GM12891 (cell line): ENCODE measurements at regions not wholly inside any gene's neighbourhood (a gene's known extent, or its start where the extent isn't known, plus 50 kb on each side); places are given as distances from the start of the nearest gene placed in this dataset.

Experiments used
- DNase-seq: peaks from one replicate; pipeline ENCODE4 v3.0.0; 2011; ENCODE audit warnings: low spot score; ENCODE audit not compliant: insufficient read length
- FAIRE-seq: peaks from 2 replicates; lab custom pipeline; 2011; peaks lifted over from hg19 to GRCh38; lab: Jason Lieb, UNC
- PAX5 ChIP-seq: IDR thresholded peaks from 2 replicates; pipeline ENCODE4 v1.6.1; 2011; ENCODE audit warnings: low read length, moderate library complexity, mild to moderate bottlenecking; ENCODE audit not compliant: insufficient read depth, severe bottlenecking
- POLR2A ChIP-seq: IDR thresholded peaks from 2 replicates; pipeline ENCODE4 v1.6.1; 2011; ENCODE audit warnings: low read depth, low read length, control low read depth
- POLR2AphosphoS5 ChIP-seq: IDR thresholded peaks from 2 replicates; pipeline ENCODE4 v1.6.1; 2011; ENCODE audit warnings: low read depth, low read length, control low read depth
- POU2F2 ChIP-seq: IDR thresholded peaks from 2 replicates; pipeline ENCODE4 v1.6.1; 2011; ENCODE audit warnings: low read depth, mild to moderate bottlenecking, control low read depth, low read length, moderate library complexity
- SPI1 ChIP-seq: IDR thresholded peaks from 2 replicates; pipeline ENCODE4 v1.6.1; 2011; ENCODE audit warnings: low read depth, low read length, control low read depth
- TAF1 ChIP-seq: IDR thresholded peaks from 2 replicates; pipeline ENCODE4 v1.6.1; 2011; ENCODE audit warnings: low read depth, low read length, control low read depth

DNA sequence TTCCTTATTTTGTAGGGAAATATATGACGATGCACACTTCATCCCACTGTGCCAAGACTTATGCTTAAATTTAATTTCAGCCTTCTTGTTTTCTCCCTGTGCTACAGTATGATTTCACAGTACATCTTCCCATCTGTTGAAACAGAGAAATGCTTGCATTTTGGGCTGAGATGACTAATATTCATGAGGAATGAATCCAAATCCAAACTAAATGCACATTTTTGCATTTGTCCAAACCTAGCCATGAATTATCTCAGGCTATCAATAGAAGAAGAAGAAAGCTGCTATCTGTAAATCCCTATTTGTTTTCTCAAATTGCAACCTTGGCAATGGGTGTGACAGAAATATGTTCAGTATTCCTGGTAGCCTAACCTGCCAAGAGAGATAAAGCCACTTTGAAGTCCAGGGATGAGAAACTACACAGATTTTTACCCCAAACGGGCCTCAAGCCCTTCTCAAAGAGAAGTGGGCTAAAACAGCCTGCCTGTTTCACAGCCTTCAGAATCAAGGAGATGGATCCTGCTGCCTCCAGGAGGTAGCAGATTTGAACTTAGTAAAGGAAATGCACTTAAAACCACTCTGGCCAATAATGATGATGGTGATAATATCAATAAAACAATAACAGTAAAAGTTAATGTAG is 306.9 kb upstream of the NT5C1B start:
- FAIRE-seq (no peak), DNase-seq (no peak)
- TF ChIP-seq POU2F2 (no peak), PAX5 (no peak), POLR2A (no peak), SPI1 (no peak), TAF1 (no peak), POLR2AphosphoS5 (no peak)

DNA sequence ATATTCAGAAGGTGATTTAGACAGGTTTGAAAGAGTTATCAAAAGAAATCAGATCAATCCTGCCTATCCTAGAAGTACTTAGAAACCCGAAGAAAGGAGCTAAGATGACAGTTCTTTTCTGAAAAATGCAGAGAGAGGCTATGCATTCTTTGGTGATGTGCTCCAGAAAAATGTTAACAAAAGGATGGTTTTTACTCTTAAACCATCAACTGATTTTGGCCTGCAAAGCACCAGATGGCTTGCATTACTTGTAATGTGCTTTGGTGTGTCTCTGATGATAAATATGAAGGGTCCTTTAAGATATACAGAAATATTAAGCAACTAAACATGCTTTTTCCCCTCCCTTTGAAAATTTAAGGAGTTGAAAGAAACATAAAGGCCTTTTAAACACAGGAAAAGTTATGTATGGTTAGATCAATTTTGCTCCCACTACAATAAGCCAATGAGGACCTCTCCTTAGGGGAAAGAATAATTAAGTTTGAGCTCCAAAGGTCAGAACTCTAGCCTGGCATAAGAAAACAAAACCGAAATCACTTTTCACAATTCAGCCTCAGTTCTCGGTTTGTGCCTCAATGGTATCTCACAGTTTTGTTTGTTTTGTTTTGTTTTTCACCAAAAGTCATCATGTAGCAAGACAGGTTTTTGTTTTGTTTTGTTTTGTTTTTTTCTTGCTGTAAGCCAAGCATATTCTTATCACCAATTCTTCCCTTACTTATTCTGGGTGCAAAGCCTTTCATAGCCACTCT is 302.4 kb upstream of the NT5C1B start:
- FAIRE-seq (no peak), DNase-seq (no peak)
- no peak for TF ChIP-seq POLR2A
- no peak for TF ChIP-seq PAX5
- no peak for TF ChIP-seq TAF1
- no peak for TF ChIP-seq SPI1
- TF ChIP-seq POLR2AphosphoS5 = no peak
- no peak for TF ChIP-seq POU2F2

DNA sequence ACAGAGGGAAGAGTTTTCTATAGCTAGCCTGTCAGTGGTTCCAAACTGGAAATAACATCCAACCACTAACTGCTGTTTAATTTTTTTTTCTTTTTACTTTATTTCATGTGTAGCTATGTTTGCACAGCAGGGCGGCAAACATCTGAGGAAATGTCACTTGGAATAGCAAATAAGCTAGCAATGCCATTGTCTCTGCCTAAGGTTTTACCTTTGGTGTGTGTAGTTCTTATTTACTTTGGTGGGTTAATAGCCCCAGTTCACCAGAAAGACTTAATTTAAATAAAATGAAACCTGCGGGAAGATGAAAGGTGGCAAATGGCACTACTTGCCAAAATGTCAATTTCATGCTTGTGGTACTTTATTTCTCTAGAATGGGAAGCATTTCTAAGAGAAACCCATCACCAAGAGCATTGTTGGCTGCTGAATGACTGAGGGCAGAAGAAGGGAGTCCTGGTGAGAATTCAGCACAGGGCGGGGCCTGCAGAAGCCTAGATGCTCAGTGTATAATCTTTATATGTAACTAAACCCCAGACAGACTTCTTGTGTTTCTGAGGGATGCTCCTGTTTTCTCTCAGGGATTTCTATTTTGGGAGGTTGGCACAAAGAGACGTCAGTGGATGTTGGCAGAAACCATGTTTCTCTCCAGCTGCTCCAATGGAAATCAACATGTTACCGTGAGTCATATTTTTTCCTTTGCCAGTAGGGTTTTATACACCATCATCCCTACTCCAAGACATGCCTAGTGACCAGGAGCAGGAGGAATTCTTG is 300.4 kb upstream of the NT5C1B start:
- no peak for FAIRE-seq
- TF ChIP-seq TAF1 = no peak
- TF ChIP-seq POU2F2 = no peak
- TF ChIP-seq POLR2AphosphoS5 = no peak
- TF ChIP-seq PAX5 = no peak
- TF ChIP-seq SPI1 = no peak
- no peak for TF ChIP-seq POLR2A
- no peak for DNase-seq

DNA sequence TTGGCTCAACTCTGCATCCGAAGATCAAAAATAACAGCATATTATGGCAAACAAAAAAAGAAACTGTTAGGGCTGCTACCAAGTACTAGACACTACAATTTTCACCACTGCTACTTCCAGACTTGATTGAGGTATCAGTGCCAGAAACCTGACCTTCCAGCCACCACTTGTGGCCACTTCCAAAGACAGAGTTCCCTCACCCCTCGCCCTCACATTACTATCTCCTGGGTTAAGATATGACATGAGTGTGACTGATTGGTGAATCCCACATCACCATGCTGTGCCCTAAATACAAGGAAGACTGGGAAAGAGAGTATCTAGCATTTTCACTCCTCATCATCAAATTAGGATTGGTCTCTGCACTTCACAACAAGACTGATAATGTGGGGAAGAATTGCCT is 296.1 kb upstream of the NT5C1B start:
- no peak for DNase-seq
- no peak for FAIRE-seq
- TF ChIP-seq POU2F2 (no peak), PAX5 (no peak), POLR2AphosphoS5 (no peak), SPI1 (no peak)

DNA sequence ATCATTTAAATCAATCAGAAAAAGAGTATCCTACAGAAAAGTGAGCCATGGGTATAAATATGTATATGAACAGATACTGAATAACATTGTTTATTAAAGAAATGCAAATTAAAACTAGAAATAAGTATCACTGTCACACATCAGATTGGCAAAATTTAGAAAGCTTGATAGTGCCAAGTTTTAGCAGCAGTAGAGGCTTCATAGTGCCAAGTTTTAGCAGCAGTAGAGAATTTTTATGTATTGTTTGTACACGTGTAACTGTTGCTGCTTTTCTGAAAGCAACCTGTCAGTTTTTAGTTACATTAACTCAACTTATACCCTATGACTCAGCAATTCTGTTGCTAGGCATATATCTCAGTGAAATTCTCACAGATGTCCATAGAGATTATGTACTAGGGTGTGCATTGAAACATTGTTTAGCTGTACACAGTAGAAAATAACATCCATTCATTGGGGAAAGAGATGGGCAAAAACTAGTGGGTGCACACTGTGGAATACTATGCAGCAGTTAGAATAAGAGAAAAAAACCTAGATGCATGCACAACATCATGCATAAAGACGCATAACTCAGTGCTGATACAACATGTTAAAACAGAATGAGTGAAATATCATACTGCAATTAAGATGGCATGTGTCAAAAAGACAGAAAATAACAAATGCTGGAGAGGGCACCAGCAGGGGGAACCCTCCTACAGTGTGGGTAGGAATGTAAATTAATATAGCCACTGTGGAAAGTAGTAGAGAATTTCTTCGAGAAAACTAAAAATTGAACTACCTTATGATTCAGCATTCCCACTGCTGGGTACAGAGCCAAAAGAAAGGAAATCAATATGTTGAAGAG is 294.5 kb upstream of the NT5C1B start:
- TF ChIP-seq POLR2AphosphoS5 (no peak), POU2F2 (no peak), PAX5 (no peak)
- peak; percentile 20 for FAIRE-seq
- no peak for DNase-seq

DNA sequence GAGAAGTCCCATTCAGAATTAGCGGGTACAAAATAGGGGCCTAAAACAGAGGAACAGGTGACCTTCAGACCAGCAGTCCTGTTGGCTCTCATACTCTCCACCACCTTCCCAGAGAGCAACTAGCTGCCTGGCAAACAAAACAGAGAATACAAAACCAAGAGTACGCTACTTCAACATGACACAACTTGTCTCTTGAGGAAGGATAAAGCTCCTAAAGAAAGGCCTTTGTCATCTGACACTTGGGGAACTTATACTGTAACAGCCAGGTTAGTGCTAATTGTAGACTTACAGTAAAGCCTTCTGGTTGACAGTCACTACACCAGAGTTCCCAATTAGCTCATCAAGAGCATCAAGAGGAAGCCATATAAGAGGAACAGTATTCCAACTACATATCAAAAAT is 282.1 kb upstream of the NT5C1B start:
- FAIRE-seq = no peak
- TF ChIP-seq POU2F2 = no peak
- no peak for TF ChIP-seq POLR2AphosphoS5
- TF ChIP-seq POLR2A = no peak
- no peak for TF ChIP-seq SPI1
- no peak for TF ChIP-seq TAF1
- TF ChIP-seq PAX5 = no peak
- DNase-seq = no peak

DNA sequence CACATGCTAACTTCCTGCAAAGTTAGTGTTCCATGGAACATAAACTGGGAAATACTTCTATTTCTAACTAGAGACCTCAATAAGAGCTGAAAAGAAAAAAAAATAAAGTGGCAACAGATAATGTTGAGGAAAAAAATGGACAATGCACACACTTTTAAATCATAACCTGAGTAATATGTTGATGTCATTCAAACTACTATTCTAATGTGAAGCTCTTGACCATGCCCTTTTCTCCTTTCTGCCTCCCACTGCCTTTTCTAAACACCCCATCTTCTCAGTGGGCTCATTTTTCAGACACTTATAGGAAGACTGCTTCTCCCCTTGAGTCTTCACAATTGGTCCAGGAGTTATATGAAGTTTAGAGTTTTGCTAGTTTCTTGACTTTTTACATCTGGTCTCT is 280.9 kb upstream of the NT5C1B start:
- FAIRE-seq = no peak
- DNase-seq = no peak
- TF ChIP-seq TAF1 (no peak), POLR2A (no peak), SPI1 (no peak), PAX5 (no peak), POU2F2 (no peak)

DNA sequence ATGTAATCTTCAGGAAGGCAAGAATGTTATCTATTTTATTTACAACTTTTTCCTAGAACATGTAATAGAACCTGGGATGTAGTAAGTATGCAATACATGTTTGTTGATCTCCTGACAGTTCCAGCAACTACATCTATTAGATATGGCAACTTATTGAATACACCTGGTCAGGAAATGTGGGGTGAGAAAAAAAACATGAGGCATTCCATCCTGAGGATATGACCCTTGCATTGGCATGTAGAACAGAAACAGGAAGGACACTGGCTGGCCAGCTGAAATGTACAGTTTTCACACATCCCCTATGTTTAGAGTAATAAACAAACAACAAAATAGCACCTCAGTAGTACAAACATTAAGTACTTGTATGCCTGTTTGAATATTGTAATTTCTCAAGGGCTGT is 272.6 kb upstream of the NT5C1B start:
- TF ChIP-seq POU2F2 (no peak), TAF1 (no peak), POLR2A (no peak), POLR2AphosphoS5 (no peak), PAX5 (no peak), SPI1 (no peak)
- FAIRE-seq (no peak), DNase-seq (no peak)

DNA sequence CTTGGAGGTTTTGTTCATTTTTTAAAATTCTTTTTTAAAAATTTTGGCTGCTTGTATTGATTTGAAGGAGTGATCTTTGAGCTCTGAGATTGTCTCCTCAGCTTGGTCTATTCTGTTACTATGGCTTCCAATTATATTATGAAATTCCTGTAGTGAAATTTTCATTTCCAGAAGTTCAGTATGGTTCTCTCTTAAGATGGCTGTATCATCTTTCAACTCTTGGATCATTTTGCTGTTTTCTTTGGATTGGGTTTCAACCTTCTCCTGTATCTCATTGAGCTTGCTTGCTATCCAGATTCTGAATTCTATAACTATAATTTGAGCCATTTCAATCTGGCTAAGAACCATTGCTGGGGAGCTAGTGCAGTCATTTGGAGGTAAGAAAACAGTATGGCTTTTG is 270.8 kb upstream of the NT5C1B start:
- DNase-seq = no peak
- no peak for FAIRE-seq
- TF ChIP-seq POLR2A (no peak), TAF1 (no peak), POU2F2 (no peak), SPI1 (no peak), POLR2AphosphoS5 (no peak), PAX5 (no peak)
